IMR-90 (cell line): ENCODE measurements at regions not wholly inside any gene's neighbourhood (a gene's known extent, or its start where the extent isn't known, plus 50 kb on each side); places are given as distances from the start of the nearest gene placed in this dataset.

Source experiments
- BHLHE40 ChIP-seq: fragments of 150-350 bp; IDR thresholded peaks from 2 replicates; pipeline ENCODE4 v1.6.1; 2016; ENCODE audit warnings: mild to moderate bottlenecking, low read depth, low read length
- CEBPB ChIP-seq: IDR thresholded peaks from 2 replicates; pipeline ENCODE4 v1.6.1; 2012; ENCODE audit warnings: low read depth, low read length, improper control_type of control experiment
- CHD1 ChIP-seq: IDR thresholded peaks from 2 replicates; pipeline ENCODE4 v1.6.1; 2012; ENCODE audit warnings: low read depth, low read length, improper control_type of control experiment
- MAFK ChIP-seq: IDR thresholded peaks from 2 replicates; pipeline ENCODE4 v1.6.1; 2012; ENCODE audit warnings: low read depth, low read length, improper control_type of control experiment
- MXI1 ChIP-seq: IDR thresholded peaks from 2 replicates; pipeline ENCODE4 v1.6.1; 2012; ENCODE audit warnings: low read depth, mild to moderate bottlenecking, low read length, moderate library complexity, borderline replicate concordance
- NFE2L2 ChIP-seq: fragments of 150-350 bp; IDR thresholded peaks from 2 replicates; pipeline ENCODE4 v1.6.1; 2016; ENCODE audit warnings: low read depth, mild to moderate bottlenecking, low read length
- POLR2A ChIP-seq: IDR thresholded peaks from 2 replicates; pipeline ENCODE4 v1.6.1; 2012; ENCODE audit warnings: mild to moderate bottlenecking, low read depth, low read length
- RAD21 ChIP-seq: IDR thresholded peaks from 2 replicates; pipeline ENCODE4 v1.6.1; 2012; ENCODE audit warnings: low read length, improper control_type of control experiment
- RCOR1 ChIP-seq: IDR thresholded peaks from 2 replicates; pipeline ENCODE4 v1.6.1; 2012; ENCODE audit warnings: mild to moderate bottlenecking, low read length, improper control_type of control experiment; ENCODE audit not compliant: insufficient replicate concordance
- RFX5 ChIP-seq: IDR thresholded peaks from 2 replicates; pipeline ENCODE4 v1.8.0; 2012; ENCODE audit warnings: low read depth, mild to moderate bottlenecking, low read length, moderate library complexity
- TF ChIP-seq, protein P1 (sequence below): conservative IDR thresholded peaks from 2 replicates; pipeline ENCODE4 v1.5.1; 2012; ENCODE audit warnings: mild to moderate bottlenecking, low read depth, low read length, improper control_type of control experiment
- TF ChIP-seq, protein P2 (sequence below): fragments of 150-350 bp; IDR thresholded peaks from 2 replicates; pipeline ENCODE4 v1.6.1; 2016; ENCODE audit warnings: low read depth, mild to moderate bottlenecking, low read length, moderate library complexity, borderline replicate concordance
- TF ChIP-seq, protein P3 (sequence below): fragments of 150-350 bp; IDR thresholded peaks from 2 replicates; pipeline ENCODE4 v1.6.1; 2017; ENCODE audit warnings: mild to moderate bottlenecking, antibody characterized with exemption, low read length, low read depth

DNA sequence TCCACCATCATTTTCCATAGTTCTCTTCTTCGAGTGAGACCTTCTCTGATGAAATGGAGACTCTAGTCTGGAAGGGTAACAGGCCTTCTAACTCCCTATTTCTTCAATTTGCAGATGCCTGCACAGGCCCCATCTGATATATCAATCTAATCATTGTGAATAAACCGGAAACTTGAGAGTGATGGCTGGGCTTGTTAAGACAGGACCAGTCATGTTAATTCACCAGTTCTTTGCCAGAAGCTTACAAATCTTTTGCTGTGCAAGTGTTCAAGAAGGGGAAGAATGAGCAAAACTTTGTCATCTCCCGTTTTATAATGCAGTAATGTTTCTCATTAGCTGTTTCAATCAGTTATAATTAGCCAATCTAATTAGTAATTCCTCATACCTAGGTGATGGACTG lies 1561.3 kb upstream of the GOT2 start:
- TF ChIP-seq CHD1 (no peak), POLR2A (no peak), BHLHE40 (no peak), CEBPB (no peak), NFE2L2 (no peak), MXI1 (no peak), RCOR1 (no peak), RAD21 (no peak), MAFK (no peak), RFX5 (no peak)
- TF ChIP-seq, protein P1, sequence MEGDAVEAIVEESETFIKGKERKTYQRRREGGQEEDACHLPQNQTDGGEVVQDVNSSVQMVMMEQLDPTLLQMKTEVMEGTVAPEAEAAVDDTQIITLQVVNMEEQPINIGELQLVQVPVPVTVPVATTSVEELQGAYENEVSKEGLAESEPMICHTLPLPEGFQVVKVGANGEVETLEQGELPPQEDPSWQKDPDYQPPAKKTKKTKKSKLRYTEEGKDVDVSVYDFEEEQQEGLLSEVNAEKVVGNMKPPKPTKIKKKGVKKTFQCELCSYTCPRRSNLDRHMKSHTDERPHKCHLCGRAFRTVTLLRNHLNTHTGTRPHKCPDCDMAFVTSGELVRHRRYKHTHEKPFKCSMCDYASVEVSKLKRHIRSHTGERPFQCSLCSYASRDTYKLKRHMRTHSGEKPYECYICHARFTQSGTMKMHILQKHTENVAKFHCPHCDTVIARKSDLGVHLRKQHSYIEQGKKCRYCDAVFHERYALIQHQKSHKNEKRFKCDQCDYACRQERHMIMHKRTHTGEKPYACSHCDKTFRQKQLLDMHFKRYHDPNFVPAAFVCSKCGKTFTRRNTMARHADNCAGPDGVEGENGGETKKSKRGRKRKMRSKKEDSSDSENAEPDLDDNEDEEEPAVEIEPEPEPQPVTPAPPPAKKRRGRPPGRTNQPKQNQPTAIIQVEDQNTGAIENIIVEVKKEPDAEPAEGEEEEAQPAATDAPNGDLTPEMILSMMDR, result no peak
- TF ChIP-seq, protein P2, sequence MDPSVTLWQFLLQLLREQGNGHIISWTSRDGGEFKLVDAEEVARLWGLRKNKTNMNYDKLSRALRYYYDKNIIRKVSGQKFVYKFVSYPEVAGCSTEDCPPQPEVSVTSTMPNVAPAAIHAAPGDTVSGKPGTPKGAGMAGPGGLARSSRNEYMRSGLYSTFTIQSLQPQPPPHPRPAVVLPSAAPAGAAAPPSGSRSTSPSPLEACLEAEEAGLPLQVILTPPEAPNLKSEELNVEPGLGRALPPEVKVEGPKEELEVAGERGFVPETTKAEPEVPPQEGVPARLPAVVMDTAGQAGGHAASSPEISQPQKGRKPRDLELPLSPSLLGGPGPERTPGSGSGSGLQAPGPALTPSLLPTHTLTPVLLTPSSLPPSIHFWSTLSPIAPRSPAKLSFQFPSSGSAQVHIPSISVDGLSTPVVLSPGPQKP, result no peak
- TF ChIP-seq, protein P3, sequence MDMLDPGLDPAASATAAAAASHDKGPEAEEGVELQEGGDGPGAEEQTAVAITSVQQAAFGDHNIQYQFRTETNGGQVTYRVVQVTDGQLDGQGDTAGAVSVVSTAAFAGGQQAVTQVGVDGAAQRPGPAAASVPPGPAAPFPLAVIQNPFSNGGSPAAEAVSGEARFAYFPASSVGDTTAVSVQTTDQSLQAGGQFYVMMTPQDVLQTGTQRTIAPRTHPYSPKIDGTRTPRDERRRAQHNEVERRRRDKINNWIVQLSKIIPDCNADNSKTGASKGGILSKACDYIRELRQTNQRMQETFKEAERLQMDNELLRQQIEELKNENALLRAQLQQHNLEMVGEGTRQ, result no peak
